HG03469 (cell line): ENCODE measurements at regions not wholly inside any gene's neighbourhood (a gene's known extent, or its start where the extent isn't known, plus 50 kb on each side); places are given as distances from the start of the nearest gene placed in this dataset.

ENCODE experiments used
- ATAC-seq: cut with Tn5 transposase; IDR thresholded peaks from one replicate; pipeline ENCODE4 v1.9.1; 2021; ENCODE audit warnings: mild to moderate bottlenecking, moderate library complexity, moderate number of reproducible peaks; ENCODE audit not compliant: unreplicated experiment

DNA sequence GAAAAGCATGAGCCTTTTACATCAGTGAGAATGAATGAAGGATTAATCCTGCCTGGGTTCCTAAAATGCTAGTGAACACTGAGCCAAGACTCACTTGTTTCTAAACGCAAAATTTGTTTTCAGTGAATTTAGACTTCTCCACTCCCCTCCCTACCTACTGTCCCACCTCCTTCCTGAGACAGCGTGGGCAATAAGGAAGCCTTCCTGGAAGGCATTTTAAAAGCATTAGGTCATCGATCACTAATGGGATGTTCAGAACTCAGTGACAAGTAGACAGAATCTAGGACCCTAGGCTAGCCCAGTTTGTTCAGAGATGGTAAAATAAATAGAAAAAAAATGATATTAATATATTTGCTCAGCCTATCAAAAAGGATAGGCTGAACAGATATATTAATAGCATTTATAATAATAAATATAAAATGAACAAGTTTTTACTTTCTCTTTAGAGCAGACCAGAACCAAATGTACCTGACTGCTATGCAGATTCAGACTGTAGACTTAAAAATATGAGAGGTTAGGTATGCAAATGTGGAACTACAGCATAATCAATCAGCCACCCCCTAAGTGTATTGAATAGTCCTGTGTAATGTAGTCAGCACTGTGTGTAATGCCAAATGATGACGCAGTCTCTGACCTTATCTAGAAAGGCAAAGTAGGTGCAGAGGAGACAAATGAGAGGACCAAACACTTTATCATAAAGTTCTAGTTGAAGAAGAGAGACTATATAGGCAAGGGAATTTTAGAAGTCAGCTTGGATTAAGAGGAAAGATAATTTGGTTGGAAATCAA, 331.1 kb downstream of the GPAT3 start:
- no peak for ATAC-seq

DNA sequence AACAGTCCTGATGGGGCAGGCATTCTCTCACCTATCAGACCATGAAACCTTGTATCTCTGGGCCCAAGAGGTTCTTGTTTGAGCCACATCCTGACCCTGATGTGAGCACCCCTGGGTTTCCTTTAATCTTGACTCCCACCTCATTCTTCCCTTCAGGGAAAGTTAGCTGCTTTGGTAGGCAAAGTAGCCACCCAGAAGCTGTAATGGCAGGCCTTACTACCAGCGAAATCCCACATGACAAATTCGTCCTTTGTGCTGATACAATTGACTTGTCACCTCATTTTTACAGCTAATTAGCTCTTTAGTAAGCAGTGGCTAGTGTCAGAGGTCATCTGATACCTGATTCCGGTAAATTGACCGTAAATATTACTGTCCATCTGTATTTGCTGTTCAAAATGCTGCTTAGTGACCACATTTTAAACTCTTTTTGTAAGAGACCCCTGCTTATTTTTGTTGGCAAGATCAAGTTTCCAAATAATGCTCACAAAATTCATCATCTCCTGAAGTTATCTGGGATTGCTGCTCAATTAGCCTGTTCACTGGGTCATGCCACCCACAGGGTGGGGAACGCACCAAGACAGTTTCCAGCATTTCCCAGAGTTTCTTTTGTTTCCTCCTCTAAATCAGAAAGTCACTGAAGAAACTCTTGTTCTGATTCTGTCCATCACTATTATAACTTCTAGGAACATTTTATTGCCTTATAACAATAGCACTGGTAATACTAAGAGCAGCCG, 329.7 kb downstream of the GPAT3 start:
- no peak for ATAC-seq

DNA sequence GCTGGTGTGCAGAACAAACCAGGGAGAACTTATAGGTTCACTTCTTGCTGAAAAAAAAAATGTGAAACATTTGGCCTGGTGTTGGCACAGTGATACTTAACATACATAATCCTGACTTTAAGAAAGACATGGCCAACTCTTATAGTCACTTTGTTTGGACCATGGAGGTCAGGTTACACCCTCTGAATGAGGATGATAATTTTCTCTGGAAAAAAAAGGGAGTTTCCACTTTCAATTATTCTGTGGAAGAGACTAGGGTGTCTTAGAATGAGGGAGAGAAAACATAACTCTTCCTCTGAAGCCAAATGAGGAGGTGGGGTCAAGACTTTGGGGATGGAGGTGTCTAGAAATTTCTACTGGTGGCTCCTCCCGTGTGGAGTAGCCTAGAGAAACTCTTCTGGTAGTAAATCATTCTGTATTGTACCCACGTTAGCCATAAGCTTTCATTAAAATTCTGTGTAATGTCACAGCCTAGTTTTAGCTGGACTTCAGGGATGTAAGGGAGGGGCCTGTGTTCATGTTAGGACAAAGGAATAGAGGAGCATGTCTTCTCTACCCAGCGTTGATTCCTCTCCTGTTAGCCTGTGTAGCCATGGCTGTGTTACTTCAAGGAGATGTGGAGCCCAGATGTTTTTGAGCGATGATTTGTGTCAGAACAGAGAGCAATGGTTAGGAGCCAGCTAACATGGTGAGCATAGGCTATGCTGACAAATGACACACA, 328.3 kb downstream of the GPAT3 start:
- ATAC-seq = no peak

DNA sequence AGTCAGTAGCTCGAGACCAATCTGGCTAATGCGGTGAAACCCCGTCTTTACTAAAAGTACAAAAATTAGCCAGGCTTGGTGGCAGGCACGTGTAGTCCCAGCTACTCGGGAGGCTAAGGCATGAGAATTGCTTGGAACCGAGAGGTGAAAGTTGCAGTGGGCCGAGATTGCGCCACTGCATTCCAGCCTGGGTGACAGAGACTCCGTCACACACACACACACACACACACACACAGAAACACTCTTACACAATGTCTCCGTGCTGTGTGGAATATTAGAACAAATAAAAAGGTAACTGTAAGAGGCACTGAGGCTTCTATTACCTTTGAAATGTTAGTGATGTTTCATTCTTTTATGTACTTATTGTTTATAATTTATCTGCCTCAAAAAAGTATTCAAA, 326.6 kb downstream of the GPAT3 start:
- ATAC-seq = no peak

DNA sequence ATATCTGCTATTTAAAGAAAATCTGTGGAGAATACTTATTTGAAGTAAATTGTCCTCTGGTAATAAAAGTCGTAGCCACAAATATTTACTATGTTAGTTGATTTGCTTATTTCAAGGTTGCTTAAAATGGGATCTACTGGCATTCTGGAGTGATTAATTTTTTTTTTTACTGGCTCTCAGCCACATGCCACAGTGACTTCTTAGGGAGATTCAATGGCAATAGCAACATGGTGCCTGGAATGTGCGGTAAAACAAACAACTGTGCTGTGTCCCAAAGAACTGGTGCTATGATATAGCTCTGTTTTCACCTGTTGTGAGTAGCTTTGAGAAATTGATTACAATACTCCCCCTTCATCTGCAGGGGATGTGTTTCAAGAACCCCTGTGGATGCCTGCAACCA, 324.3 kb downstream of the GPAT3 start:
- ATAC-seq = no peak

DNA sequence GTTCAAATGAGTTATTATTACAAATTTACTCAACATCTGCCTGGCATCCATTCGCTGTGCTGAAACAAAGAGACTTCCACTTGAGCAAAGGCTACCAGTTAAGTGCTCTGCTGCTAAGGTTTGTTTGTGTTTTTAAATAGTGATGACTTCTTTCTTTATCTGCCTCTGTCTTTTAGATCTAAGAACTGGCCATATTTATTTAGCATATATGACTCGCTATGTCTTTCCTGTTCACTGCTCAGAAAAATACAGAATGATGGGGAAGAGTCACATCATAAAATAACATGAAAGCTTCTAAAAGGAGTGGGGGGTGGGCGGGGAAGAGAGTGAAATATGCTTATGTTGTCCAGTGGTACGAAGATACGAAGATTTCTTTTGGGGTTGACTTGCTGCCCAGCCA, 322.2 kb downstream of the GPAT3 start:
- ATAC-seq = no peak

DNA sequence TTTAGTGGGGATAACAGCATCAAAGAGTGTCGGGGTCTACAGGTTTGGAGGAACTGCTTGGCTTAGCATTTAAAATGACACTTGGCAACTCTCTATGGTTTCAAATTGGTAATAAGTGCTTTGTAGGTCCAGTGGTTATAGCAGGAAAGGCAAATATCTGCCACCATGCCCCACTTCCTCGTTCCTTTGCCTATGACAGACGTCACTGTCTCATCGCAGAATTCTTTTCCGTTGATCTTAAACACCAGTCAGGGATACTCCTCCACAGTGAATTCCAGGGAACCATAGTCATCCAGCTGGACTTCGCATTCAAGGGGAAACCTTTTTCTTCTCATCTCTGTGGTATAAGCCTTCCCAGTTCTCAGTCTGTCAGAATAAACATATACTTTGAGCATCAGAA, 319.1 kb downstream of the GPAT3 start:
- ATAC-seq = no peak

DNA sequence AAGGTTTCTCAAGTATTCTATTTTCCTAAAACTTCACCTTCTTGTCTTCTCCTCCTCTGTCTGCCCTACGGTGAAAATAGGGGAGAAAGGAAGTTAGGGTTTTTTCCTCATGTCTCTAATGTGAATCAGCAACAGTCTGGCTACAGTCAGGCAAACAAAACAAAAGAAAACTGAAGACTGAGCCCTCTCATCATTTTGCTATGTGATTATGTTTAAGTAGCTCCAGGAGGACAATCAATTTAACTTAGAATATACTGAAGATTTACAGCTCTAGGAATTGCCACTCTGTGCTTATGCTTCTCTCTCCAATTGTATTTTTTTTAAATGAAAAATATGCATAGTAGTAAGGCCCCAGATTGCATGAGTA, 316.2 kb downstream of the GPAT3 start:
- ATAC-seq = no peak

DNA sequence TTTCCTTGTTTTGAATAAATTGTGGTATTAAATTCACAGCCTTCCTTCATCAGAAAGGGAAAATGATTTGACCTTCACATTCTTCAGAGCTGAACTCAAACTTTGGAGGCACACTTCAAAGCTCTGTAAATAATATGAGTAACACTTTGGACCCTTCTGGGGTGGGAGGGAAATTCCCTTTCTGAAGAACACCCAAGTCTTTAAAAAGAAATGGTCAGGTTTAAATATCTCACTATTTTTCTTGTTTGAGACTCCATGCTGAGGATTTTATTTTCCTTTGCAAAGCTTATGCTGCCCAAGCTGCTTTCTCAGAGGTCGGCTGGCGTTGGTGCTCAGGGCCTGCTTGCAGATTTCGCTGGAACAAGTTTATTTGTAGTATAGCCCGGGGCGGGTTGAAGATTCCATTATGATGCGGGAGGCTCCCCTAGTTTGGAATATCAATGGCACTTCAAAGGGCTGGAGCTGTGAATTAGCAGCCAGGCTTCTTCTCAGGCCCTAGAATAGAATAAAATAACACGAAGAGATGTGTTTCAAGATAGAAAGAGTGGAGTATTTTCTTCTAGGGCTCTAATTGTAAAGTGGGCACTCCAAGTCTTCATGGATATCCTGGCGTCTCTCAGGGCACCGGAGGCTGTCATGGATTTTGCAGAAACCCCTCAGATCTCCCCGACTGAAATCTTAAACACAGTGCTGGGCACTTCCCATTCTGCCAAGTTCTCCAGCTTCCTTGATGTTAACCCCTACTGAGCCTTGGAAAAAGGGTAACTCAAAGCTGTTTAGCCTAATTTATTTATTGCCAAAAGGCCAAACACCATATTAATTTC, 315.6 kb downstream of the GPAT3 start:
- ATAC-seq = no peak

DNA sequence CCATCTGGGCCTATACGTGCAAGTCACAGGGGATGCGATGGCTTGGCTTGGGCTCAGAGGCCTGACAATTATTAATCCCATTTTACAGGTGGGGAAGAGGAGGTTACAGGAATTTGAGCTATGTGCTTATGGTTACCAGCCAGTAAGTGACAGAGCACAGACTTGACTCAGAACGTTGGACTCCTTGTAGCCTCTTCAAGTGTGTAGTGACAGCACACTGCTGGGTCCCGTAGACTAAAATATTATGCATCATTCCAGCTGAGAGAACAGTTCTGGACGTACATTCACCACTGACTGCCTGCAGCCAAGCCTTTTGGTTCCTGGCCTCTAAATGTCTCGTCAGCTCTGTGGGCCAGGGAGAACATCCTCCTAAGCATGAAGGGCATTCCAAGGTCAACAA, 314.5 kb downstream of the GPAT3 start:
- ATAC-seq = no peak

DNA sequence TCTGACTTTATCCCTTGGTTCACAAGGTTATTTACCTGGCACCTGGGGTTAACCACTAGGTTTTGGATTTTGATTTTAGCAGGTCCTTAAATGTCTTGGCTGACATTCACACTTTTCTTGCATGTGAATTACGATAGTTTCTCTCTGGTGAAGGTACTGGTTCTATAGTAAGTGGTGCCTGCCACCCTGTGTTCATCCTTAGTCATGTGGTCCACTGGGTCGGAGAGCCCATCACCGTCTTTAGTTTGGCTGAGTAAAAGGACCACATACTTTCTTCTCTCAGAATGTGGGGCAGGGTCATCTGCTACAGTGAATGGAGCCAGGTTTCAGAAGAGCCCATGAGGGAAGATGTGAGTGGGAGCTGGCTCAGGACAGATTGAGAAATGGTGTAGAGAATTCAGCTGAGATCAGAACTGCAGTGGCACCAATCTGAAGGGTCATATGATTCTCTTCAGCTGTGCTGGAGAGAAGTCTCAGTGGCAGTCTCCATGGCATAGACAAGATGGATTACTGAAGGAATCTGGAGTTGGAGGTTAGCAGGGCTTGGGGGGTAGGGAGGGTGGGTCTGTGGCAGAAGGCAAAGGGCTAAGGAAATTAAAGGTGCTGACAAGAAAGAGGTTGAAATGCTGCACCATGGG, 310.4 kb downstream of the GPAT3 start:
- no peak for ATAC-seq

DNA sequence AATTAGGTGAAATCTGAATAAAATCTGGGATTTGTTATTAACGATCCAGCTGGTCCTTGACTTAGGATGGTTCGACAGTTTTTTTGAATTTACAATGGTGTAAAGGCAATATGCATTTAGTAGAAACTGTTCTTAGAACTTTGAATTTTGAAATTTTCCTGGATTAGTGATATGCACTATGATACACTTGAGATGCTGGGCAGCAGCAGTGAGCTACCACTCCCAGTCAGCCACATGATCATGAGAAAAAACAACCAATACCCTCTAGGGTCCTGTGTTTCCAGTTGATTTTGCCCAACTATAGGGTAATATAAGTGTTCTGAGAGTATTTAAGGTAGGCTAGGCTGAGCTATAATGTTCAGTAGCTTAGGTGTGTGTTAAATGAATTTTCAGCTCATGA, 303.7 kb downstream of the GPAT3 start:
- no peak for ATAC-seq

DNA sequence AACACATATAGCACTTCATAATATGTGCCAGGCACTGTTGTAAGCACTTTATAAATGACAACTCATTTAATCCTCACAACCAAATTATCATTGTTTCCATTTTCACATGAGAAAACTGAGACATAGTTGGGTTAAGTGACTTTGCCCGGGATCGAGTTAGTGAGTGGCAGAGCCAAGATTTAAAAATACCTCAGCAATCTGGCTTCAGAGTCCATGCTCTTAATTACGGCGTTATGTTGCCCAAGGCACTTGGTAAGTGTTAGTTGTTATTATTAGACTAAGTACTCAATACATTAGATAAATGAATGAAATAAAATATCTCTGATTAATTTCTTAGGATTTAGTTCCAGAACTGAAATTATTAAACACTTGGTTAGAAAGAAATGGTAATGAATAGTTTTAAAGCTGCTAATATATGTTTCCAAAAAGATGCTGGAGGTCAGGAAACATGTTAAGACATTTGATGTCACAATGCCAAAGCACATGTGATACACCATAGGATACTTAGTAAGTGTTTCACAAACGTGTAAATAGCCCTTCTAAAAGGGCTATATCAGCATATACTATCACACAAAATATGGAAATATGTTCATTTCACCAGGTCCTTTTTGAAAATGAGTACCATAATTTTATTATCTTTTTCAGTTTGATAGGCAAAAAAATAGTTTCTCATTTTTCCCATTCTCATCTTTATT, 301.9 kb downstream of the GPAT3 start:
- no peak for ATAC-seq

DNA sequence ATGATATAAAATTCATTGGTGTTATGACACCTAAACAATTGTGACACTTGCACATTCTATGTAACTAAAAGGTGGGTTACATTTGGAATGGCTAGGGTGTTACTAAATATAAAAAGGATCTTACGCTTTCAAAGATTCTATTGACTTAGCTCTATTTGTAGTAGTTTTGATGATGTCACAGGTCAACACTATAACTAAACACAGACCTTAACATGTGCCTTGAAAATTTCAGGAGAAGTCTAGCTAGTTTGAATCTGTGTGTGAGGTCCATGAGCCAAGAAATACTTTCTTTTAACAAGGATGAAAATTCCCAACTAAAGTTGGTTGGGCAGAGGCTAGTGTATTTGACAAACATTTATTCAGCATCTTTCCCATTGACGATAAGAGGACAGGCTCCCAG, 298.0 kb downstream of the GPAT3 start:
- no peak for ATAC-seq

DNA sequence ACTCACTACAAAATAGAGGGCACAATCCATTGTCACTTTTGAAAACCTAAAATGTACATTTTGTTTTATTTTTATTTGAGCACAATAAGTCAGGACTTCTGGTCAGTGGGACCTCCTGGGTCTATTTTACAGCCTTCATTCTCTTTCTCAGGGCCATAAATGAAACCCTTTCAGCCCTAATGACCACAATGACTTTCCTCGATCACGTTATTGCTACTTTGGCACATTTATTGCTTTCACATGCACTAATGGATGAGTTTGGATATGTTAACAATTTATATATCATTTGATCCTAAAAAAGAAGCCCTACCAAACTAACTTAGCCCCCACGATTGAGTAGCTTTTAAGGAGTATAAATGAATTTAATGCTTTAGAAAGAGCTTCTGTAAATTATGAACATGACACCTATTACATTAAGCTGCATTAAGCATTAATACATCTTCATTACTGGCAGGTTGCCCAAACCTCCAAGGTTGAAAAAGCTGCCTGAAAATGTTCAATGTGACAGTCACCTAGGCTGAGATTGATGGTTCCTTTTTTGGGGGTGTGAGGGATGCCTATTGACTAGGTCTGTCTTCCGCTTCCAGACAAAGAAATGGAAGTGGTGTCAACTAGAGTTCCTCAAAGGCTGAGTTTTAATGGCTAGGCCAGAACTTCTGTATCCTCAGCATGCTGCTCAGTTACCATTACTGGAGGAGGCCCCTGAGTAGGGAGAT, 296.4 kb downstream of the GPAT3 start:
- no peak for ATAC-seq

DNA sequence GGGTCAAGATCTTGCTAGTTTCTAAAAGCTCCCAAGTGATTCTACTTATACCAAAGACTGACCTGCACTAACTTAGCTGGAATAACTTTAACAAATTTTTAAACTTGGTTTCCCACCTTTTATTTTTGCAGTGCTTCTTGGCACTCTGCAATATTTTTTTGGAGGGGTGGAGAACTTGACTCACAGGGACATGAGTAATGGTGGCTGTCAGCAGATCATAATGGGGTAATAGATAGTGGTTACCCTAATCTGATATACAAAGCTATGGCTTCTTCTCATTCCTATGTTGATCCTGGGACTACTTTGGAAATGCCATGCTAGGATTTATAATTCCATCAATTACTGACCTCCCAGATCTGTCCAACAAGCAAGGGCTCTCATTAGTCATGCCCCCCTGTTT, 295.7 kb downstream of the GPAT3 start:
- no peak for ATAC-seq

DNA sequence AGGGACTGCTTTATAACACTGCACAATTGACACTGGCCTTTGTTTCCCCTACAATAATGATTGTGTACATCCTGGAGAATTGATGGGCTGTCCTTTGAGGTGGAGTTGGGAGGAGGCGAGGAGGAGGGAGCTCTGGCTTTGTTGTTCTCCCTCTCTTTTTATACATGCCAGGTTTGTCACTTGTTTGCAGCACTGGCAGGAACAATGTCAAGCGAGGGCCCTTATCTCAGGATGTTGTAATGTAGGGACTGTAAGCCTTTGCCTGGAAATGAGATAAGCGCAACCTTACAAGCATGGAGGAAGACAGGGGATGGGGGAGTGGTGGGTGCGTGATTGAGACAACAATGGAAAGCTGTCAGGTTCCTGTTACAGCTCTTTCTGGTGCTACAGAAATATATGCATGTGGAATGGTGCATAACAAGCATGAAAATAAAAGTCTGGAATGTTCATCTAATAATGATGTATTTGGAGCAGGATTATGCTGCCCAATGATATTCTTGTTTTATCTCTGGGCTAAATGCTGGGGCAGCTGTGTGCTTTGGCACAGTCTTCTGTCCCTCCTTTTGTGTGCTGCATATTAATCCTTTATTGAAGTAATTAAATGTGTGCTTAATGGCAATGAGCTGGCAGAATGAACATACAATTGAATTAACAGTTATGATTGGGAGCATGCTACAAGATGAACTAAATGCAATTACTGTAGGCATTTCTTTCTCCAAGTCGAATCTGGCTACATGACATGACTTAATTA, 294.4 kb downstream of the GPAT3 start:
- ATAC-seq = no peak

DNA sequence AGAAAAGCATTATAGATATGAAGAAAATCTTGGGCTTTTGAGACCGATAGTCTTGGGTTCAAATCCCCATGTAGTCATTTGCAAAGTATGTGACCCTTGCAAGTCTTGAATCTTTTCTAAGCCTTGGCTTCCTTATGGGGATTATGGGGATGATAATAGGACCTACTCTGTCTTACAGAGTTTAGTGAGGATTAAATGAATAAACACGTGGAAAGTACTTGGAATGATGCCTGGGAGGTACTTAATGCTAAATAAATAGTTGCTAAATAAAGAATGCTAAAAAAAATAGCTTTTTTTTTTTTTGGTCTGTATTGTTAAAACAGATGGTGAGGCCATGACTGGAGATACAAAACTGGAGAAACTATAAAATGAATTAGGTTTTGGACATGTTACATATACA, 292.7 kb downstream of the GPAT3 start:
- no peak for ATAC-seq

DNA sequence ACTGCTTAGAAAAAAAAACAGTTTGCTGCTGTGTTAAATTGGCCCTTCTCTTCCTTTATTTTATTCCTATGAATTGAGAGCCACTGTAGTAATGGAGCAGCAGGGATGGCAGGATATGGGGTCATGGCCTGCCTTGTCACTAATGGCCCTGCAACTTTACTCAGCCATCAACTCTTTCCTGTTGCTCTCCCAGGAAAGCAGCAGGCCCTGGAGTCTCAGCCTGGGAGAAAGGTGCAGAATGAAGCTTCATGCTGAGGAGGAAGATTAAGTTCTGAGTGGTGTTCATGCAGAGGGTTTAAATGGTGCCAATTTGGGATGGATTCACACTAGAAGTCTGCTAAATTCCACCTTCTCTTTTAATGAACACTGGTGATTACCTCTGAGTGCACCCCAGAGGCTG, 285.6 kb downstream of the GPAT3 start:
- no peak for ATAC-seq
